ENCODE measurements at regions not wholly inside any gene's neighbourhood (a gene's known extent, or its start where the extent isn't known, plus 50 kb on each side); places are given as distances from the start of the nearest gene placed in this dataset.

DNA sequence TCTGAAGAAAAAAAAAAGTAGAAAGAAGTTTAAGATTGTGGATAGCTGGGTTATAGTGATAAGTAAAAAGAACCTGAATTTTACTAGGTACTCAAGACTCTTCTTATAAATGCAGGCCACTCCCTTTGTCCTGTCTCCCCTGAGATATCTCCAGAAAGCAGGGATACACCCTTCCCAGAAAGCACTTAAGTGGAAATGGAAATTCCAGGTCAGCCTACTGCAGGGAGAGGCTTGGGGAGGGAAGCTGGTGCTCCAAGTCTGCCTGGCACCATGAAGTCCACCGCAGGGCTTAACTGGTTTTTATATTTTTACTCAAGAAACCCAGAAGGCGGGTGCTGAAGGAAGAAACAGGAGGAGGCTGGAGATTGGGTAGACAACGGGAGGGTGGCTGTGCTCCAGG, 162.3 kb downstream of the INHBA start:
- TF ChIP-seq, protein P1, sequence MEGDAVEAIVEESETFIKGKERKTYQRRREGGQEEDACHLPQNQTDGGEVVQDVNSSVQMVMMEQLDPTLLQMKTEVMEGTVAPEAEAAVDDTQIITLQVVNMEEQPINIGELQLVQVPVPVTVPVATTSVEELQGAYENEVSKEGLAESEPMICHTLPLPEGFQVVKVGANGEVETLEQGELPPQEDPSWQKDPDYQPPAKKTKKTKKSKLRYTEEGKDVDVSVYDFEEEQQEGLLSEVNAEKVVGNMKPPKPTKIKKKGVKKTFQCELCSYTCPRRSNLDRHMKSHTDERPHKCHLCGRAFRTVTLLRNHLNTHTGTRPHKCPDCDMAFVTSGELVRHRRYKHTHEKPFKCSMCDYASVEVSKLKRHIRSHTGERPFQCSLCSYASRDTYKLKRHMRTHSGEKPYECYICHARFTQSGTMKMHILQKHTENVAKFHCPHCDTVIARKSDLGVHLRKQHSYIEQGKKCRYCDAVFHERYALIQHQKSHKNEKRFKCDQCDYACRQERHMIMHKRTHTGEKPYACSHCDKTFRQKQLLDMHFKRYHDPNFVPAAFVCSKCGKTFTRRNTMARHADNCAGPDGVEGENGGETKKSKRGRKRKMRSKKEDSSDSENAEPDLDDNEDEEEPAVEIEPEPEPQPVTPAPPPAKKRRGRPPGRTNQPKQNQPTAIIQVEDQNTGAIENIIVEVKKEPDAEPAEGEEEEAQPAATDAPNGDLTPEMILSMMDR (IDR thresholded peaks at IDR 0.05) = no peak
- TF ChIP-seq POLR2A (IDR thresholded peaks at IDR 0.05) = no peak
